Fibroblast of the conjunctiva (primary cell): ENCODE measurements at regions not wholly inside any gene's neighbourhood (a gene's known extent, or its start where the extent isn't known, plus 50 kb on each side); places are given as distances from the start of the nearest gene placed in this dataset.

Source experiments
- DNase-seq: peaks from one replicate; pipeline ENCODE4 v3.0.0-alpha.2; 2010; ENCODE audit warnings: low read depth

GRCh38 chr2:40507432-40507831 is 55.5 kb upstream of the SLC8A1 start:
- no peak for DNase-seq

- no peak for DNase-seq
Observed at GRCh38 chr2:40510304-40510703, 58.4 kb upstream of the SLC8A1 start.

GRCh38 chr2:40511661-40512213 is 59.8 kb upstream of the SLC8A1 start:
- DNase-seq, result peak; percentile 51

GRCh38 chr2:40512256-40512655 is 60.4 kb upstream of the SLC8A1 start:
- no peak for DNase-seq

GRCh38 chr2:40513201-40513600 is 61.3 kb upstream of the SLC8A1 start:
- DNase-seq, result no peak

- DNase-seq, result no peak
Observed at GRCh38 chr2:40516604-40517003, 64.7 kb upstream of the SLC8A1 start.

GRCh38 chr2:40528564-40528963 is 76.7 kb upstream of the SLC8A1 start:
- DNase-seq, result no peak

GRCh38 chr2:40531359-40531758 is 79.5 kb upstream of the SLC8A1 start:
- DNase-seq, result no peak

GRCh38 chr2:40534528-40534927 is 82.6 kb upstream of the SLC8A1 start:
- DNase-seq, result no peak

- no peak for DNase-seq
Observed at GRCh38 chr2:40535972-40536371, 84.1 kb upstream of the SLC8A1 start.

GRCh38 chr2:40540026-40540425 is 88.1 kb upstream of the SLC8A1 start:
- no peak for DNase-seq

GRCh38 chr2:40543381-40543780 is 91.5 kb upstream of the SLC8A1 start:
- no peak for DNase-seq

GRCh38 chr2:40544072-40544471 is 92.2 kb upstream of the SLC8A1 start:
- DNase-seq, result no peak

- DNase-seq, result no peak
Observed at GRCh38 chr2:40545645-40546044, 93.8 kb upstream of the SLC8A1 start.

GRCh38 chr2:40546439-40547191 is 94.7 kb upstream of the SLC8A1 start:
- DNase-seq, result no peak

- DNase-seq, result no peak
Observed at GRCh38 chr2:40548521-40548920, 96.6 kb upstream of the SLC8A1 start.

GRCh38 chr2:40550085-40550484 is 98.2 kb upstream of the SLC8A1 start:
- no peak for DNase-seq

GRCh38 chr2:40551081-40551480 is 99.2 kb upstream of the SLC8A1 start:
- no peak for DNase-seq

GRCh38 chr2:40554665-40555294 is 102.9 kb upstream of the SLC8A1 start:
- DNase-seq, result peak; percentile 21

- DNase-seq, result peak; percentile 5
Observed at GRCh38 chr2:40556293-40556692, 104.4 kb upstream of the SLC8A1 start.

- DNase-seq, result no peak
Observed at GRCh38 chr2:40556739-40557138, 104.8 kb upstream of the SLC8A1 start.

- DNase-seq, result no peak
Observed at GRCh38 chr2:40558761-40559160, 106.9 kb upstream of the SLC8A1 start.

- DNase-seq, result no peak
Observed at GRCh38 chr2:40559175-40559574, 107.3 kb upstream of the SLC8A1 start.

- DNase-seq, result no peak
Observed at GRCh38 chr2:40564184-40564583, 112.3 kb upstream of the SLC8A1 start.
